NT2/D1 (cell line): ENCODE measurements at regions not wholly inside any gene's neighbourhood (a gene's known extent, or its start where the extent isn't known, plus 50 kb on each side); places are given as distances from the start of the nearest gene placed in this dataset.
"Not testable (repeated sequence)": the region's sequence is repeated elsewhere in the genome, so short reads cannot be mapped to it uniquely, and the experiment has no call there.

ENCODE experiments used
- SUZ12 ChIP-seq: IDR thresholded peaks from 2 replicates; pipeline ENCODE4 v1.6.1; 2011; ENCODE audit not compliant: insufficient read length, insufficient read depth; ENCODE audit errors: extremely low read depth
- YY1 ChIP-seq: IDR thresholded peaks from 2 replicates; pipeline ENCODE4 v1.6.1; 2011; ENCODE audit not compliant: insufficient read length, insufficient read depth

DNA sequence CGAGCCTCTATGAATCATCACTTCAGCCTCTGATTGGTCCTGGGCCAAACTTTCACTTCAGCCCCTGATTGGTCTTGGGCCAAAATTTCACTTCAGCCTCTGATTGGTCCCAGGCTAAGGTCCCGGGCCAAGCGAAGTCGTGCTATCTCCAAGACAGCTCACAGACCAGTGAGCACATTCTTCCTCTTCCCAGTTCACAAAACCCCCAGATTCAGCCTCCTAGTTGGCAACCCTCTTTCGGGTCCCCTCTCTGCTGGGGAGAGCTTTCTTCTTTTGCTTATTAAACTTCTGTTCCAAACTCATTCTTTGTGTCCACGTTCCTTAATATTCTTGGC is 314.3 kb upstream of the ZNF337 start:
- TF ChIP-seq YY1, SUZ12: not testable (repeated sequence)
